ENCODE measurements at regions not wholly inside any gene's neighbourhood (a gene's known extent, or its start where the extent isn't known, plus 50 kb on each side); places are given as distances from the start of the nearest gene placed in this dataset.

GRCh38 chr9:673264-673965 lies 168.1 kb upstream of the DMRT1 start:
- no peak for DNase-seq (ENCODE audit: low read depth in 2 of 2)

- no peak for DNase-seq (ENCODE audit: low read depth in 2 of 2)
Observed at GRCh38 chr9:673966-674526, 167.5 kb upstream of the DMRT1 start.

GRCh38 chr9:675697-676370 lies 165.7 kb upstream of the DMRT1 start:
- DNase-seq (ENCODE audit: low read depth in 2 of 2) = no peak

GRCh38 chr9:676780-677438 lies 164.6 kb upstream of the DMRT1 start:
- no peak for DNase-seq (ENCODE audit: low read depth in 2 of 2)

GRCh38 chr9:677461-678097 lies 163.9 kb upstream of the DMRT1 start:
- DNase-seq (ENCODE audit: low read depth in 2 of 2) = no peak

- DNase-seq (ENCODE audit: low read depth in 2 of 2) = no peak
Observed at GRCh38 chr9:678897-679296, 162.6 kb upstream of the DMRT1 start.

- no peak for DNase-seq (ENCODE audit: low read depth in 2 of 2)
Observed at GRCh38 chr9:679462-679861, 162.0 kb upstream of the DMRT1 start.

- no peak for DNase-seq (ENCODE audit: low read depth in 2 of 2)
Observed at GRCh38 chr9:680106-680505, 161.4 kb upstream of the DMRT1 start.

GRCh38 chr9:682633-683508 lies 158.6 kb upstream of the DMRT1 start:
- DNase-seq (ENCODE audit: low read depth in 2 of 2) = no peak

GRCh38 chr9:683509-684021 lies 157.9 kb upstream of the DMRT1 start:
- DNase-seq (ENCODE audit: low read depth in 2 of 2) = no peak

GRCh38 chr9:684054-684890 lies 157.2 kb upstream of the DMRT1 start:
- DNase-seq (ENCODE audit: low read depth in 2 of 2) = no peak

- no peak for DNase-seq (ENCODE audit: low read depth in 2 of 2)
Observed at GRCh38 chr9:684941-685340, 156.6 kb upstream of the DMRT1 start.

- no peak for DNase-seq (ENCODE audit: low read depth in 2 of 2)
Observed at GRCh38 chr9:686321-686813, 155.1 kb upstream of the DMRT1 start.

- DNase-seq (ENCODE audit: low read depth in 2 of 2) = no peak
Observed at GRCh38 chr9:687034-687785, 154.3 kb upstream of the DMRT1 start.

- no peak for DNase-seq (ENCODE audit: low read depth in 2 of 2)
Observed at GRCh38 chr9:687994-688393, 153.5 kb upstream of the DMRT1 start.

GRCh38 chr9:690517-691111 lies 150.9 kb upstream of the DMRT1 start:
- DNase-seq (ENCODE audit: low read depth in 2 of 2) = no peak

- DNase-seq (ENCODE audit: low read depth in 2 of 2) = no peak
Observed at GRCh38 chr9:691825-692400, 149.6 kb upstream of the DMRT1 start.

- no peak for DNase-seq (ENCODE audit: low read depth in 2 of 2)
Observed at GRCh38 chr9:692636-693129, 148.8 kb upstream of the DMRT1 start.

All from stimulated activated CD8-positive, alpha-beta memory T cell treated with anti-CD3 and anti-CD28 coated beads, Interleukin-15, amount 100 ng/mL, for 48 hours (primary cell).